HPDE6-E6E7 (cell line): ENCODE measurements at regions not wholly inside any gene's neighbourhood (a gene's known extent, or its start where the extent isn't known, plus 50 kb on each side); places are given as distances from the start of the nearest gene placed in this dataset.

ENCODE experiments used
- DNase-seq: peaks from one replicate; pipeline ENCODE4 v3.0.0; 2011; ENCODE audit warnings: missing footprints; ENCODE audit errors: extremely low spot score

- DNase-seq, result no peak
Measured at GRCh38 chr5:5687113-5687512, 264.6 kb downstream of the ICE1 start.

- no peak for DNase-seq
Measured at GRCh38 chr5:5686356-5686755, 263.9 kb downstream of the ICE1 start.

GRCh38 chr5:5685737-5686136 lies 263.3 kb downstream of the ICE1 start:
- no peak for DNase-seq

- DNase-seq, result no peak
Measured at GRCh38 chr5:5683174-5683573, 260.7 kb downstream of the ICE1 start.

GRCh38 chr5:5678909-5679308 lies 256.4 kb downstream of the ICE1 start:
- DNase-seq, result no peak

GRCh38 chr5:5677738-5678137 lies 255.3 kb downstream of the ICE1 start:
- no peak for DNase-seq

- no peak for DNase-seq
Measured at GRCh38 chr5:5676218-5676617, 253.7 kb downstream of the ICE1 start.

- DNase-seq, result no peak
Measured at GRCh38 chr5:5675511-5675910, 253.0 kb downstream of the ICE1 start.

GRCh38 chr5:5671823-5672222 lies 249.3 kb downstream of the ICE1 start:
- no peak for DNase-seq

- no peak for DNase-seq
Measured at GRCh38 chr5:5667136-5667554, 244.7 kb downstream of the ICE1 start.

- no peak for DNase-seq
Measured at GRCh38 chr5:5666369-5666768, 243.9 kb downstream of the ICE1 start.

GRCh38 chr5:5666076-5666365 lies 243.5 kb downstream of the ICE1 start:
- DNase-seq, result no peak

GRCh38 chr5:5665225-5666075 lies 243.0 kb downstream of the ICE1 start:
- DNase-seq, result no peak

- no peak for DNase-seq
Measured at GRCh38 chr5:5658889-5659465, 236.5 kb downstream of the ICE1 start.

- no peak for DNase-seq
Measured at GRCh38 chr5:5658226-5658625, 235.7 kb downstream of the ICE1 start.

- no peak for DNase-seq
Measured at GRCh38 chr5:5652181-5652580, 229.7 kb downstream of the ICE1 start.

GRCh38 chr5:5650949-5651348 lies 228.5 kb downstream of the ICE1 start:
- DNase-seq, result no peak

- no peak for DNase-seq
Measured at GRCh38 chr5:5650242-5650641, 227.8 kb downstream of the ICE1 start.

- DNase-seq, result no peak
Measured at GRCh38 chr5:5649641-5650040, 227.2 kb downstream of the ICE1 start.

- DNase-seq, result no peak
Measured at GRCh38 chr5:5648694-5649093, 226.2 kb downstream of the ICE1 start.

- DNase-seq, result no peak
Measured at GRCh38 chr5:5645891-5646290, 223.4 kb downstream of the ICE1 start.

- no peak for DNase-seq
Measured at GRCh38 chr5:5645198-5645597, 222.7 kb downstream of the ICE1 start.

- DNase-seq, result no peak
Measured at GRCh38 chr5:5644249-5644648, 221.8 kb downstream of the ICE1 start.

GRCh38 chr5:5643481-5643880 lies 221.0 kb downstream of the ICE1 start:
- DNase-seq, result no peak
